Heart right ventricle (tissue), 16 donors: ENCODE measurements at regions not wholly inside any gene's neighbourhood (a gene's known extent, or its start where the extent isn't known, plus 50 kb on each side); places are given as distances from the start of the nearest gene placed in this dataset.

Experiments
- ATAC-seq, 8 donors: fragments of 200-7000 bp; cut with Tn5 transposase; one replicate each; pipeline ENCODE4 v1.9.1; 2020; ENCODE audit warnings: mild to moderate bottlenecking in 8 of 8, moderate library complexity in 8 of 8, moderate number of reproducible peaks in 1 of 8
- DNase-seq, 2 donors: peaks; one replicate each; pipeline ENCODE4 v3.0.0-alpha.2; 2020
- H3K27ac ChIP-seq, 10 donors: fragments of 200-600 bp; sonication (generic) in 2 of 10; one replicate each; pipeline versions ENCODE4 v1.5.0 to v1.8.0; 2020 to 2022; ENCODE audit warnings: mild to moderate bottlenecking in 3 of 10
- H3K27me3 ChIP-seq, 7 donors: fragments of 200-600 bp; one replicate each; pipeline ENCODE4 v1.8.0; 2021 to 2022; ENCODE audit warnings: mild to moderate bottlenecking in 2 of 7
- H3K36me3 ChIP-seq, 9 donors: fragments of 200-600 bp; sonication (generic) in 1 of 9; one replicate each; pipeline versions ENCODE4 v1.5.0 to v1.8.0; 2020 to 2022; ENCODE audit warnings: mild to moderate bottlenecking in 2 of 9
- H3K4me1 ChIP-seq, 9 donors: fragments of 200-600 bp; sonication (generic) in 1 of 9; one replicate each; pipeline versions ENCODE4 v1.5.0 to v1.8.0; 2020 to 2022; ENCODE audit warnings: mild to moderate bottlenecking in 4 of 9
- H3K4me3 ChIP-seq, 10 donors: fragments of 200-600 bp; sonication (generic) in 2 of 10; one replicate each; pipeline versions ENCODE4 v1.5.0 to v1.8.0; 2020 to 2022; ENCODE audit warnings: mild to moderate bottlenecking in 7 of 10, moderate library complexity in 2 of 10
- H3K9me3 ChIP-seq, 11 donors: fragments of 200-600 bp in 10 of 11; sonication (generic) in 2 of 11; one replicate each; pipeline versions ENCODE4 v1.5.0 to v1.8.0; 2013 to 2022; ENCODE audit warnings: mild to moderate bottlenecking in 2 of 11, control low read depth in 1 of 11, moderate library complexity in 1 of 11
- CTCF ChIP-seq, 9 donors: fragments of 200-600 bp; sonication (generic) in 2 of 9; IDR thresholded peaks; one replicate each; pipeline versions ENCODE4 v1.5.0 to v1.8.0; 2021 to 2022; ENCODE audit warnings: antibody characterized with exemption in 9 of 9, mild to moderate bottlenecking in 5 of 9, moderate library complexity in 1 of 9
- WGBS, 2 donors: extraction: QIAGEN DNeasy Blood & Tissue Kit; methylation state at CpG; one replicate each; pipeline ENCODE4 v1.1.7; 2013; ENCODE audit warnings: inconsistent platforms in 1 of 2; 5-methylcytosine and 5-hydroxymethylcytosine counted together
- intact Hi-C, 10 donors: fragments of 100-400 bp; cut with DNase I; formaldehyde crosslinking; loops; one replicate each; pipeline versions ENCODE4 v1.11.1 to v1.14.2; 2022
- donor health status: Arrhythmogenic right ventricular cardiomyopathy.
- donor health status: ischemic (EF 13 %, LVEDD 7.1; RV severe dilation, severe dysfunction).
- donor health status: healthy with polysubstance abuse.
- donor health status: DM: no; HTN: yes; CAD: no.
- donor health status: DM: no; HTN: no; CAD: no.
- donor health status: ischemic (EF 25% LVEDD 6.9; RV normal size, moderate dysfunction).
- donor health status: ischemic (EF 25% LVEDD 5.7; RV mildly dilated, moderate dysfunction).
- donor health status: healthy.
- donor health status: DM: yes; HTN: yes; CAD: no.
- donor health status: Ischemic cardiomyopathy.
- donor health status: ischemic (EF 35%, LVEDD 5.7; RV mildly dilated, moderate dysfunction).
- donor health status: nonischemic (EF 11% LVEDD 7.7; RV severe dilation, severe dysfunction).
- donor health status: DM: yes; HTN: yes; CAD: no.
- donor health status: PGD.
- donor health status: ischemic (EF 29% LVEDD 5.4; RV normal size, mild dysfunction).
- donor health status: nonischemic (EF 23%, LVEDD 6.1; RV moderate dilation, normal function).

- H3K27ac ChIP-seq = peak overlapping the region in 1 of 10 donors; percentile 26
- no peaks in the 10 kb centered on the region for H3K9me3 ChIP-seq
- ATAC-seq (peak in 1 of 8 donors; percentile 15), DNase-seq (no peak)
- H3K36me3 ChIP-seq = no peaks in the 10 kb centered on the region
- no peaks in the 10 kb centered on the region for H3K27me3 ChIP-seq
- peaks cover 0 to 40% (median 10%) of the 10 kb centered on the region in 9 donors for H3K4me1 ChIP-seq
- peak overlapping the region in 1 of 10 donors; percentile 16 for H3K4me3 ChIP-seq
- no peak for TF ChIP-seq CTCF (IDR thresholded peaks at IDR 0.05)
- WGBS, 2 donors = 79 to 80% methylated on average over 14 of the region's 14 CpGs
- intact Hi-C loops = loop anchor here in 1 of 10 donors (10.0 kb wide), 1 partner anchor 91 kb away; no protein-coding TSS in a partner anchor
Observed at GRCh38 chr2:8575834-8576423, 105.9 kb upstream of the ID2 start.

- H3K27me3 ChIP-seq = no peaks in the 10 kb centered on the region
- peak overlapping the region in 1 of 10 donors; percentile 26 for H3K27ac ChIP-seq
- WGBS, 2 donors = 69 to 77% methylated on average over 12 of the region's 12 CpGs
- H3K9me3 ChIP-seq = no peaks in the 10 kb centered on the region
- ATAC-seq = peak in 3 of 8 donors; percentile 25 to 48 (median 40)
- no peak for DNase-seq
- H3K4me1 ChIP-seq = peaks cover under 1 to 48% (median 13%) of the 10 kb centered on the region in 9 donors
- H3K36me3 ChIP-seq = no peaks in the 10 kb centered on the region
- intact Hi-C loops = loop anchor here in 1 of 10 donors (10.0 kb wide), 1 partner anchor 92 kb away; no protein-coding TSS in a partner anchor
- no peak overlapping the region for H3K4me3 ChIP-seq
- no peak for TF ChIP-seq CTCF (IDR thresholded peaks at IDR 0.05)
Observed at GRCh38 chr2:8576525-8577167, 105.2 kb upstream of the ID2 start.

GRCh38 chr2:8577573-8577972, 104.3 kb upstream of the ID2 start:
- DNase-seq (no peak), ATAC-seq (no peak)
- no peak overlapping the region for H3K4me3 ChIP-seq
- H3K27ac ChIP-seq = no peak overlapping the region
- intact Hi-C loops = loop anchor here in 1 of 10 donors (10.0 kb wide), 1 partner anchor 93 kb away; no protein-coding TSS in a partner anchor
- WGBS, 2 donors = 97% methylated on average over 8 of the region's 8 CpGs
- no peaks in the 10 kb centered on the region for H3K27me3 ChIP-seq
- H3K36me3 ChIP-seq = no peaks in the 10 kb centered on the region
- no peak for TF ChIP-seq CTCF (IDR thresholded peaks at IDR 0.05)
- peaks cover 2 to 49% (median 18%) of the 10 kb centered on the region in 9 donors for H3K4me1 ChIP-seq
- H3K9me3 ChIP-seq = no peaks in the 10 kb centered on the region

- TF ChIP-seq CTCF (IDR thresholded peaks at IDR 0.05) = no peak
- H3K4me1 ChIP-seq = peaks cover 2 to 58% (median 26%) of the 10 kb centered on the region in 9 donors
Observed at GRCh38 chr2:8578335-8579244, 103.3 kb upstream of the ID2 start.

More at GRCh38 chr2:8578335-8579244, 103.3 kb upstream of the ID2 start:
- Histone ChIP-seq H3K9me3 (no peaks in the 10 kb centered on the region), H3K4me3 (no peak overlapping the region), H3K27me3 (no peaks in the 10 kb centered on the region), H3K27ac (no peak overlapping the region), H3K36me3 (no peaks in the 10 kb centered on the region)
- no peak for ATAC-seq
- no peak for DNase-seq
- 91 to 94% methylated on average over 19 of the region's 19 CpGs for WGBS, 2 donors
- intact Hi-C loops = loop anchor here in 1 of 10 donors (10.0 kb wide), 1 partner anchor 94 kb away; no protein-coding TSS in a partner anchor
